Naive thymus-derived CD8-positive, alpha-beta T cell (primary cell): ENCODE measurements at regions not wholly inside any gene's neighbourhood (a gene's known extent, or its start where the extent isn't known, plus 50 kb on each side); places are given as distances from the start of the nearest gene placed in this dataset.

Source experiments
- ATAC-seq, 2 donors: fragments of 150-1000 bp; cut with Tn5 transposase in 1 of 2; sonication (Bioruptor Pico), chemical (Tn5 transposase) in 1 of 2; 1 replicate in 1 of 2; 2 replicates in 1 of 2; pipeline ENCODE4 v1.10.0; 2021; ENCODE audit warnings: mild to moderate bottlenecking in 2 of 2, moderate library complexity in 2 of 2
- POLR2A ChIA-PET: fragments of 350-600 bp; sonication (Branson Sonifier 250); formaldehyde crosslinking; loops from one replicate; lab custom pipeline; 2021; ENCODE audit warnings: antibody characterized with exemption; lab: Charles Lee
- DNase-seq, 10 donors: peaks; one replicate each; pipeline versions ENCODE4 v3.0.0 to v3.0.0-alpha.2; 2020 to 2022
- H3K27ac Mint-ChIP-seq, 10 donors: one replicate each; pipeline ENCODE4 v1.8.0; 2020 to 2022; ENCODE audit warnings: mild to moderate bottlenecking in 10 of 10, mixed read lengths in 10 of 10, moderate library complexity in 4 of 10, inconsistent platforms in 1 of 10
- H3K27me3 Mint-ChIP-seq, 5 donors: one replicate each; pipeline ENCODE4 v1.8.0; 2021 to 2022; ENCODE audit warnings: mixed read lengths in 5 of 5
- H3K36me3 Mint-ChIP-seq, 3 donors: one replicate each; pipeline ENCODE4 v1.8.0; 2020 to 2022; ENCODE audit warnings: mixed read lengths in 3 of 3, mild to moderate bottlenecking in 2 of 3, inconsistent platforms in 1 of 3
- H3K4me1 Mint-ChIP-seq, 4 donors: one replicate each; pipeline ENCODE4 v1.8.0; 2021 to 2022; ENCODE audit warnings: mixed read lengths in 4 of 4
- H3K4me3 Mint-ChIP-seq, 10 donors: one replicate each; pipeline ENCODE4 v1.8.0; 2020 to 2022; ENCODE audit warnings: mild to moderate bottlenecking in 10 of 10, mixed read lengths in 10 of 10, moderate library complexity in 6 of 10, inconsistent platforms in 1 of 10
- H3K9me3 Mint-ChIP-seq, 9 donors: one replicate each; pipeline ENCODE4 v1.8.0; 2020 to 2022; ENCODE audit warnings: mixed read lengths in 9 of 9, mild to moderate bottlenecking in 3 of 9, inconsistent platforms in 1 of 9, moderate library complexity in 1 of 9

- H3K27me3 Mint-ChIP-seq, result no peaks in the 10 kb centered on the region
- H3K9me3 Mint-ChIP-seq, result peaks cover 0 to 3% (median 0%) of the 10 kb centered on the region in 9 donors
- DNase-seq (no peak), ATAC-seq (no peak)
- no peak overlapping the region for H3K27ac Mint-ChIP-seq
- no peak overlapping the region for H3K4me3 Mint-ChIP-seq
- no peaks in the 10 kb centered on the region for H3K4me1 Mint-ChIP-seq
- no peaks in the 10 kb centered on the region for H3K36me3 Mint-ChIP-seq
- POLR2A ChIA-PET, result no interaction called here
These were observed 80.2 kb downstream of the TMEM47 start for GRCh38 chrX:34576864-34577263.

GRCh38 chrX:34565981-34566380 lies 91.1 kb downstream of the TMEM47 start:
- POLR2A ChIA-PET, result no interaction called here
- ATAC-seq (no peak), DNase-seq (no peak)
- Mint-ChIP-seq H3K4me1 (no peaks in the 10 kb centered on the region), H3K27me3 (no peaks in the 10 kb centered on the region), H3K9me3 (peaks cover 0 to 18% (median 2%) of the 10 kb centered on the region in 9 donors), H3K27ac (no peak overlapping the region), H3K36me3 (peaks cover 0 to 5% (median 0%) of the 10 kb centered on the region in 3 donors), H3K4me3 (no peak overlapping the region)

- Mint-ChIP-seq H3K36me3 (no peaks in the 10 kb centered on the region), H3K4me3 (no peak overlapping the region), H3K4me1 (no peaks in the 10 kb centered on the region), H3K27ac (no peak overlapping the region), H3K9me3 (peaks cover 0 to 10% (median 0%) of the 10 kb centered on the region in 9 donors), H3K27me3 (no peaks in the 10 kb centered on the region)
- no peak for ATAC-seq
- POLR2A ChIA-PET, result no interaction called here
- DNase-seq, result no peak
These were observed 93.3 kb downstream of the TMEM47 start for GRCh38 chrX:34563804-34564203.

- peaks cover 0 to 13% (median 0%) of the 10 kb centered on the region in 9 donors for H3K9me3 Mint-ChIP-seq
- no peaks in the 10 kb centered on the region for H3K27me3 Mint-ChIP-seq
- no peak overlapping the region for H3K4me3 Mint-ChIP-seq
- H3K4me1 Mint-ChIP-seq, result no peaks in the 10 kb centered on the region
- H3K27ac Mint-ChIP-seq, result no peak overlapping the region
- no peak for DNase-seq
- no peaks in the 10 kb centered on the region for H3K36me3 Mint-ChIP-seq
- no peak for ATAC-seq
- POLR2A ChIA-PET, result no interaction called here
These were observed 94.0 kb downstream of the TMEM47 start for GRCh38 chrX:34563061-34563460.

- POLR2A ChIA-PET, result no interaction called here
- no peak for ATAC-seq
- H3K4me1 Mint-ChIP-seq, result no peaks in the 10 kb centered on the region
- peaks cover 0 to 13% (median 2%) of the 10 kb centered on the region in 9 donors for H3K9me3 Mint-ChIP-seq
- no peak overlapping the region for H3K27ac Mint-ChIP-seq
- no peak overlapping the region for H3K4me3 Mint-ChIP-seq
- no peak for DNase-seq
- H3K27me3 Mint-ChIP-seq, result no peaks in the 10 kb centered on the region
- H3K36me3 Mint-ChIP-seq, result no peaks in the 10 kb centered on the region
These were observed 95.1 kb downstream of the TMEM47 start for GRCh38 chrX:34562006-34562405.

GRCh38 chrX:34560180-34560579 lies 96.9 kb downstream of the TMEM47 start:
- DNase-seq, result no peak
- no peak for ATAC-seq
- Mint-ChIP-seq H3K36me3 (no peaks in the 10 kb centered on the region), H3K4me1 (no peaks in the 10 kb centered on the region), H3K9me3 (peaks cover 0 to 13% (median 5%) of the 10 kb centered on the region in 9 donors), H3K27ac (no peak overlapping the region), H3K4me3 (no peak overlapping the region), H3K27me3 (no peaks in the 10 kb centered on the region)
- POLR2A ChIA-PET, result no interaction called here

- Mint-ChIP-seq H3K27ac (no peak overlapping the region), H3K27me3 (no peaks in the 10 kb centered on the region), H3K9me3 (peaks cover 0 to 13% (median 5%) of the 10 kb centered on the region in 9 donors), H3K4me3 (no peak overlapping the region), H3K36me3 (no peaks in the 10 kb centered on the region), H3K4me1 (no peaks in the 10 kb centered on the region)
- ATAC-seq (no peak), DNase-seq (no peak)
- POLR2A ChIA-PET, result no interaction called here
These were observed 97.8 kb downstream of the TMEM47 start for GRCh38 chrX:34559325-34559724.

- no peak for ATAC-seq
These were observed 99.4 kb downstream of the TMEM47 start for GRCh38 chrX:34557733-34558132.

GRCh38 chrX:34555481-34555880 lies 101.6 kb downstream of the TMEM47 start:
- Mint-ChIP-seq H3K4me1 (no peaks in the 10 kb centered on the region), H3K4me3 (no peak overlapping the region), H3K27me3 (no peaks in the 10 kb centered on the region), H3K36me3 (no peaks in the 10 kb centered on the region), H3K27ac (no peak overlapping the region), H3K9me3 (peaks cover 0 to 13% (median 5%) of the 10 kb centered on the region in 9 donors)
- DNase-seq (no peak), ATAC-seq (no peak)
- POLR2A ChIA-PET, result no interaction called here

More at GRCh38 chrX:34557733-34558132, 99.4 kb downstream of the TMEM47 start:
- Mint-ChIP-seq H3K4me3 (no peak overlapping the region), H3K27me3 (no peaks in the 10 kb centered on the region), H3K27ac (no peak overlapping the region), H3K9me3 (peaks cover 0 to 13% (median 5%) of the 10 kb centered on the region in 9 donors), H3K36me3 (no peaks in the 10 kb centered on the region), H3K4me1 (no peaks in the 10 kb centered on the region)
- DNase-seq, result no peak
- POLR2A ChIA-PET, result no interaction called here

GRCh38 chrX:34546366-34546765 lies 110.7 kb downstream of the TMEM47 start:
- H3K4me1 Mint-ChIP-seq, result no peaks in the 10 kb centered on the region

GRCh38 chrX:34528081-34528480 lies 129.0 kb downstream of the TMEM47 start:
- peaks cover 0 to 3% (median 0%) of the 10 kb centered on the region in 9 donors for H3K9me3 Mint-ChIP-seq
- no peak for ATAC-seq
- DNase-seq, result no peak
- no peaks in the 10 kb centered on the region for H3K27me3 Mint-ChIP-seq
- no peak overlapping the region for H3K4me3 Mint-ChIP-seq
- no peaks in the 10 kb centered on the region for H3K4me1 Mint-ChIP-seq
- H3K36me3 Mint-ChIP-seq, result no peaks in the 10 kb centered on the region
- POLR2A ChIA-PET, result no interaction called here
- H3K27ac Mint-ChIP-seq, result no peak overlapping the region

More at GRCh38 chrX:34546366-34546765, 110.7 kb downstream of the TMEM47 start:
- DNase-seq (no peak), ATAC-seq (no peak)
- no peak overlapping the region for H3K4me3 Mint-ChIP-seq
- no peaks in the 10 kb centered on the region for H3K36me3 Mint-ChIP-seq
- no peak overlapping the region for H3K27ac Mint-ChIP-seq
- POLR2A ChIA-PET, result no interaction called here
- H3K9me3 Mint-ChIP-seq, result peaks cover 0 to 5% (median 0%) of the 10 kb centered on the region in 9 donors
- no peaks in the 10 kb centered on the region for H3K27me3 Mint-ChIP-seq

- no peaks in the 10 kb centered on the region for H3K27me3 Mint-ChIP-seq
- no peaks in the 10 kb centered on the region for H3K4me1 Mint-ChIP-seq
- ATAC-seq (no peak), DNase-seq (no peak)
- H3K4me3 Mint-ChIP-seq, result no peak overlapping the region
- H3K36me3 Mint-ChIP-seq, result no peaks in the 10 kb centered on the region
- POLR2A ChIA-PET, result no interaction called here
- H3K9me3 Mint-ChIP-seq, result peaks cover 0 to 2% (median 0%) of the 10 kb centered on the region in 9 donors
- H3K27ac Mint-ChIP-seq, result no peak overlapping the region
These were observed 135.5 kb downstream of the TMEM47 start for GRCh38 chrX:34521563-34521962.

GRCh38 chrX:34509394-34509793 lies 147.7 kb downstream of the TMEM47 start:
- Mint-ChIP-seq H3K4me1 (no peaks in the 10 kb centered on the region), H3K36me3 (peaks cover 0 to 5% (median 0%) of the 10 kb centered on the region in 3 donors), H3K27me3 (no peaks in the 10 kb centered on the region), H3K4me3 (no peak overlapping the region), H3K9me3 (peaks cover 0 to 20% (median 2%) of the 10 kb centered on the region in 9 donors), H3K27ac (no peak overlapping the region)
- DNase-seq (no peak), ATAC-seq (no peak)
- POLR2A ChIA-PET, result no interaction called here

GRCh38 chrX:34503119-34503518 lies 154.0 kb downstream of the TMEM47 start:
- peaks cover 0 to 5% (median 0%) of the 10 kb centered on the region in 3 donors for H3K36me3 Mint-ChIP-seq

More at GRCh38 chrX:34503119-34503518, 154.0 kb downstream of the TMEM47 start:
- Mint-ChIP-seq H3K27me3 (no peaks in the 10 kb centered on the region), H3K27ac (no peak overlapping the region), H3K4me3 (no peak overlapping the region), H3K9me3 (peaks cover 0 to 36% (median 4%) of the 10 kb centered on the region in 9 donors), H3K4me1 (no peaks in the 10 kb centered on the region)
- POLR2A ChIA-PET, result no interaction called here
- DNase-seq (no peak), ATAC-seq (no peak)
